ENCODE measurements at regions not wholly inside any gene's neighbourhood (a gene's known extent, or its start where the extent isn't known, plus 50 kb on each side); places are given as distances from the start of the nearest gene placed in this dataset.

GRCh38 chr3:95302044-95302443 is 1239.2 kb downstream of the NSUN3 start:
- Histone ChIP-seq H3K4me2 (ENCODE audit: low read length) (no peak overlapping the region), H3K9ac (ENCODE audit: low read length) (no peak overlapping the region), H3K79me2 (ENCODE audit: insufficient read depth, low read length) (no peaks in the 10 kb centered on the region), H3K4me1 (ENCODE audit: control insufficient read depth in 1 of 2, insufficient read depth in 2 of 2, low read length in 2 of 2) (no peaks in the 10 kb centered on the region), H3K4me3 (replicated peaks in 1 of 2; ENCODE audit: low read depth in 1 of 2, low read length in 2 of 2) (no peak overlapping the region), H3K9me2 (ENCODE audit: insufficient read depth) (no peaks in the 10 kb centered on the region), H3K27me3 (ENCODE audit: insufficient read depth, low read length) (no peaks in the 10 kb centered on the region), H3K9me3 (ENCODE audit: control insufficient read depth in 1 of 2, insufficient read depth in 1 of 2, low read depth in 1 of 2, low read length in 2 of 2) (peaks cover 0 to 11% of the 10 kb centered on the region in 2 experiments; a peak in 3 of 4 replicates), H4K20me1 (ENCODE audit: insufficient read depth) (no peaks in the 10 kb centered on the region), H3K36me3 (ENCODE audit: control insufficient read depth in 1 of 2, insufficient read depth in 2 of 2, low read length in 2 of 2) (no peaks in the 10 kb centered on the region), H3K27ac (ENCODE audit: low read depth, low read length) (no peak overlapping the region), H2AFZ (ENCODE audit: low read depth, low read length, poor library complexity, severe bottlenecking) (no peak overlapping the region)
- intact Hi-C loops (cut with micrococcal nuclease): no loop called here
- no peak for DNase-seq (ENCODE audit: low read depth, low spot score)
- BruUV-seq (replicated peaks): no TSS peak
- ATAC-seq: no peak
- ChIA-PET POLR2A (no interaction called here), RAD21 (ENCODE audit: low non-redundant PET in 1 of 2, low total read pairs in 2 of 2, uncharacterized antibody in 2 of 2, unreplicated experiment in 2 of 2) (no interaction called here), CTCF (no interaction called here)
- TF ChIP-seq YY1 (IDR thresholded peaks at IDR 0.05; ENCODE audit: extremely low read depth, insufficient replicate concordance, low read depth, low read length) (no peak), SRF (IDR thresholded peaks at IDR 0.05; ENCODE audit: low read depth) (no peak), CEBPB (IDR thresholded peaks at IDR 0.05; ENCODE audit: low read depth) (no peak), ELF1 (IDR thresholded peaks at IDR 0.05; ENCODE audit: borderline replicate concordance, low read depth) (no peak), CTCF (IDR thresholded peaks at IDR 0.05 in 2 of 3, conservative IDR thresholded peaks at IDR 0.05 in 1 of 3; ENCODE audit: borderline replicate concordance in 1 of 3, insufficient read depth in 1 of 3, low read depth in 2 of 3, low read length in 2 of 3) (no peak), EZH2phosphoT487 (IDR thresholded peaks at IDR 0.05; ENCODE audit: borderline replicate concordance) (no peak), EZH2 (IDR thresholded peaks at IDR 0.05) (no peak), SIN3A (IDR thresholded peaks at IDR 0.05; ENCODE audit: low read depth) (no peak), MAX (IDR thresholded peaks at IDR 0.05) (no peak), ATF3 (IDR thresholded peaks at IDR 0.05) (no peak), EGR1 (IDR thresholded peaks at IDR 0.05; ENCODE audit: low read depth) (no peak), FOSL1 (IDR thresholded peaks at IDR 0.05; ENCODE audit: low read depth) (no peak), JUND (IDR thresholded peaks at IDR 0.05) (no peak), REST (IDR thresholded peaks at IDR 0.05; ENCODE audit: low read depth) (no peak), SP1 (IDR thresholded peaks at IDR 0.05; ENCODE audit: low read depth) (no peak), RAD21 (IDR thresholded peaks at IDR 0.05; ENCODE audit: low read depth) (no peak), ZNF274 (IDR thresholded peaks at IDR 0.05; ENCODE audit: low read depth, low read length) (no peak), ZBTB33 (IDR thresholded peaks at IDR 0.05; ENCODE audit: extremely low read depth, insufficient replicate concordance, low read length) (no peak), ZFX (IDR thresholded peaks at IDR 0.05) (no peak)
